ENCODE measurements at regions not wholly inside any gene's neighbourhood (a gene's known extent, or its start where the extent isn't known, plus 50 kb on each side); places are given as distances from the start of the nearest gene placed in this dataset.
"Not testable (repeated sequence)": the region's sequence is repeated elsewhere in the genome, so short reads cannot be mapped to it uniquely, and the experiment has no call there.

- POLR2A ChIA-PET: no interaction called here
Measured at GRCh38 chr1:5692664-5693063, 299.6 kb downstream of the NPHP4 start.

GRCh38 chr1:5691795-5692509 is 300.3 kb downstream of the NPHP4 start:
- ChIA-PET POLR2A (no interaction called here), CTCF (no interaction called here)

More at GRCh38 chr1:5692664-5693063, 299.6 kb downstream of the NPHP4 start:
- CTCF ChIA-PET: no interaction called here

GRCh38 chr1:5690898-5691297 is 301.3 kb downstream of the NPHP4 start:
- CTCF ChIA-PET: no interaction called here

GRCh38 chr1:5690291-5690690 is 301.9 kb downstream of the NPHP4 start:
- ChIA-PET POLR2A (no interaction called here), CTCF (no interaction called here)

More at GRCh38 chr1:5690898-5691297, 301.3 kb downstream of the NPHP4 start:
- POLR2A ChIA-PET: no interaction called here

- ChIA-PET CTCF (no interaction called here), POLR2A (no interaction called here)
Measured at GRCh38 chr1:5688081-5689077, 303.8 kb downstream of the NPHP4 start.

GRCh38 chr1:5686925-5687706 is 305.1 kb downstream of the NPHP4 start:
- POLR2A ChIA-PET: no interaction called here
- CTCF ChIA-PET: no interaction called here

GRCh38 chr1:5686195-5686594 is 306.0 kb downstream of the NPHP4 start:
- POLR2A ChIA-PET: no interaction called here

GRCh38 chr1:5685446-5686040 is 306.7 kb downstream of the NPHP4 start:
- ChIA-PET POLR2A (no interaction called here), CTCF (no interaction called here)

More at GRCh38 chr1:5686195-5686594, 306.0 kb downstream of the NPHP4 start:
- CTCF ChIA-PET: no interaction called here

GRCh38 chr1:5684791-5685190 is 307.4 kb downstream of the NPHP4 start:
- POLR2A ChIA-PET: no interaction called here
- CTCF ChIA-PET: no interaction called here

GRCh38 chr1:5683446-5683845 is 308.8 kb downstream of the NPHP4 start:
- POLR2A ChIA-PET: no interaction called here

GRCh38 chr1:5682626-5683225 is 309.5 kb downstream of the NPHP4 start:
- POLR2A ChIA-PET: no interaction called here
- CTCF ChIA-PET: no interaction called here

More at GRCh38 chr1:5683446-5683845, 308.8 kb downstream of the NPHP4 start:
- CTCF ChIA-PET: no interaction called here

- POLR2A ChIA-PET: no interaction called here
- CTCF ChIA-PET: no interaction called here
Measured at GRCh38 chr1:5681654-5682053, 310.6 kb downstream of the NPHP4 start.

GRCh38 chr1:5680600-5680999 is 311.6 kb downstream of the NPHP4 start:
- ChIA-PET POLR2A (no interaction called here), CTCF (no interaction called here)

GRCh38 chr1:5678759-5679158 is 313.5 kb downstream of the NPHP4 start:
- ChIA-PET POLR2A (no interaction called here), CTCF (no interaction called here)

- POLR2A ChIA-PET, CTCF ChIA-PET: not testable (repeated sequence)
Measured at GRCh38 chr1:5672355-5672754, 319.9 kb downstream of the NPHP4 start.

- POLR2A ChIA-PET: no interaction called here
- CTCF ChIA-PET: no interaction called here
Measured at GRCh38 chr1:5670590-5671350, 321.5 kb downstream of the NPHP4 start.

- ChIA-PET CTCF (no interaction called here), POLR2A (no interaction called here)
Measured at GRCh38 chr1:5667513-5668325, 324.5 kb downstream of the NPHP4 start.

All from activated CD8-positive, alpha-beta memory T cell treated with anti-CD3 and anti-CD28 coated beads for 36 hours (primary cell).